HG02798 (cell line): ENCODE measurements at regions not wholly inside any gene's neighbourhood (a gene's known extent, or its start where the extent isn't known, plus 50 kb on each side); places are given as distances from the start of the nearest gene placed in this dataset.

Source experiments
- ATAC-seq: cut with Tn5 transposase; IDR thresholded peaks from one replicate; pipeline ENCODE4 v1.9.1; 2021; ENCODE audit warnings: mild to moderate bottlenecking; ENCODE audit not compliant: unreplicated experiment, poor library complexity

GRCh38 chr6:105748737-105749161, 337.4 kb upstream of the PRDM1 start:
- ATAC-seq = no peak

GRCh38 chr6:105747823-105748405, 338.2 kb upstream of the PRDM1 start:
- no peak for ATAC-seq

GRCh38 chr6:105746509-105746908, 339.6 kb upstream of the PRDM1 start:
- ATAC-seq = peak; percentile 38

GRCh38 chr6:105746130-105746505, 340.0 kb upstream of the PRDM1 start:
- no peak for ATAC-seq

- ATAC-seq = peak; percentile 40
Observed at GRCh38 chr6:105745464-105746129, 340.5 kb upstream of the PRDM1 start.

GRCh38 chr6:105744815-105745214, 341.3 kb upstream of the PRDM1 start:
- ATAC-seq = no peak

GRCh38 chr6:105740946-105741645, 338.2 kb upstream of the PREP start:
- ATAC-seq = no peak

GRCh38 chr6:105739764-105740163, 336.9 kb upstream of the PREP start:
- no peak for ATAC-seq

- ATAC-seq = no peak
Observed at GRCh38 chr6:105733556-105734162, 330.8 kb upstream of the PREP start.

GRCh38 chr6:105728995-105729394, 326.1 kb upstream of the PREP start:
- no peak for ATAC-seq

GRCh38 chr6:105726902-105727655, 324.2 kb upstream of the PREP start:
- no peak for ATAC-seq

GRCh38 chr6:105714846-105715245, 312.0 kb upstream of the PREP start:
- ATAC-seq = no peak

GRCh38 chr6:105713474-105714118, 310.7 kb upstream of the PREP start:
- ATAC-seq = no peak

- ATAC-seq = no peak
Observed at GRCh38 chr6:105711216-105711615, 308.3 kb upstream of the PREP start.

- ATAC-seq = no peak
Observed at GRCh38 chr6:105705608-105706007, 302.7 kb upstream of the PREP start.

- ATAC-seq = no peak
Observed at GRCh38 chr6:105695461-105695860, 292.6 kb upstream of the PREP start.

GRCh38 chr6:105692613-105693215, 289.8 kb upstream of the PREP start:
- ATAC-seq = no peak

GRCh38 chr6:105691971-105692370, 289.1 kb upstream of the PREP start:
- ATAC-seq = no peak

GRCh38 chr6:105691081-105691480, 288.2 kb upstream of the PREP start:
- ATAC-seq = no peak

- no peak for ATAC-seq
Observed at GRCh38 chr6:105688573-105688972, 285.7 kb upstream of the PREP start.
